HCT116 (cell line): ENCODE measurements at regions not wholly inside any gene's neighbourhood (a gene's known extent, or its start where the extent isn't known, plus 50 kb on each side); places are given as distances from the start of the nearest gene placed in this dataset.

ENCODE experiments used
- ATAC-seq: fragments of 200-7000 bp; cut with Tn5 transposase; 2 replicates; pipeline ENCODE4 v1.9.1; 2020; ENCODE audit warnings: mild to moderate bottlenecking, moderate library complexity
- BruUV-seq: library from RNA; stranded (reverse); fragments of 400-500 nt; replicated peaks from 2 replicates; lab custom pipeline; 2021; lab: Mats Ljungman, UMichigan
- CTCF ChIA-PET: fragments of 300-600 bp; sonication (Branson Sonifier 250); formaldehyde crosslinking; loops from one replicate; lab custom pipeline; 2021; ENCODE audit warnings: antibody characterized with exemption; lab: Charles Lee
- POLR2A ChIA-PET: fragments of 300-600, 350-600 bp; sonication (Branson Sonifier 250); formaldehyde crosslinking; loops from one replicate; lab custom pipeline; 2021; ENCODE audit warnings: antibody characterized with exemption; lab: Charles Lee
- RAD21 ChIA-PET, 2 experiments: fragments of 300-600 bp; sonication (Branson Sonifier 250); formaldehyde crosslinking; loops; one replicate each; lab custom pipeline; 2023; ENCODE audit warnings: low total read pairs in 2 of 2; ENCODE audit not compliant: uncharacterized antibody in 2 of 2, unreplicated experiment in 2 of 2, low non-redundant PET in 1 of 2; lab: Charles Lee
- DNase-seq: peaks from one replicate; pipeline ENCODE4 v3.0.0-alpha.2; 2010; ENCODE audit warnings: low read depth, low spot score
- H2AFZ ChIP-seq: fragments of 200-600 bp; shearing (Covaris generic), sonication (generic); 2 replicates; pipeline ENCODE4 v1.6.1; 2017; ENCODE audit warnings: low read depth, mixed run types, mixed read lengths, antibody characterized with exemption, low read length; ENCODE audit not compliant: poor library complexity, severe bottlenecking
- H3K27ac ChIP-seq: 2 replicates; pipeline ENCODE4 v1.5.1; 2012; ENCODE audit warnings: low read depth, low read length
- H3K27me3 ChIP-seq: fragments of 200-600 bp; sonication (generic); 2 replicates; pipeline ENCODE4 v1.6.1; 2016; ENCODE audit warnings: mixed run types, low read length, mixed read lengths; ENCODE audit not compliant: insufficient read depth
- H3K36me3 ChIP-seq, 2 experiments: fragments of 200-500 bp in 1 of 2; fragments of 200-600 bp in 1 of 2; sonication (Bioruptor generic) in 1 of 2; sonication (generic) in 1 of 2; 2 replicates each; pipeline versions ENCODE4 v1.5.1 to v1.6.1; 2014 to 2016; ENCODE audit warnings: low read length in 2 of 2, inconsistent platforms in 1 of 2, mixed read lengths in 1 of 2, mixed run types in 1 of 2; ENCODE audit not compliant: insufficient read depth in 2 of 2, control insufficient read depth in 1 of 2
- H3K4me1 ChIP-seq, 2 experiments: fragments of 200-600 bp in 1 of 2; sonication (generic) in 1 of 2; 2 replicates each; pipeline versions ENCODE4 v1.5.1 to v1.6.1; 2012 to 2017; ENCODE audit warnings: low read length in 2 of 2, inconsistent platforms in 1 of 2, mild to moderate bottlenecking in 1 of 2, mixed read lengths in 1 of 2, mixed run types in 1 of 2, moderate library complexity in 1 of 2; ENCODE audit not compliant: insufficient read depth in 2 of 2, control insufficient read depth in 1 of 2
- H3K4me2 ChIP-seq: fragments of 200-600 bp; sonication (generic); 2 replicates; pipeline ENCODE4 v1.6.1; 2017; ENCODE audit warnings: mixed run types, low read length, mixed read lengths
- H3K4me3 ChIP-seq, 2 experiments: fragments of 200-600 bp in 1 of 2; sonication (generic) in 1 of 2; replicated peaks in 1 of 2; 2 replicates each; pipeline ENCODE4 v1.5.1; 2011 to 2016; ENCODE audit warnings: low read length in 2 of 2, control low read depth in 1 of 2, low read depth in 1 of 2, mild to moderate bottlenecking in 1 of 2, mixed read lengths in 1 of 2, mixed run types in 1 of 2
- H3K79me2 ChIP-seq: fragments of 200-600 bp; sonication (generic); 2 replicates; pipeline ENCODE4 v1.6.1; 2017; ENCODE audit warnings: mild to moderate bottlenecking, mixed run types, low read length, moderate library complexity, mixed read lengths; ENCODE audit not compliant: insufficient read depth
- H3K9ac ChIP-seq: fragments of 200-600 bp; sonication (generic); 2 replicates; pipeline ENCODE4 v1.6.1; 2016; ENCODE audit warnings: low read length, mixed read lengths
- H3K9me2 ChIP-seq: fragments of 200-600 bp; sonication (generic), shearing (Covaris generic); 2 replicates; pipeline ENCODE4 v1.6.1; 2017; ENCODE audit warnings: mixed run types, mild to moderate bottlenecking, moderate library complexity; ENCODE audit not compliant: insufficient read depth
- H3K9me3 ChIP-seq, 2 experiments: fragments of 200-500 bp in 1 of 2; fragments of 200-600 bp in 1 of 2; sonication (Bioruptor generic) in 1 of 2; sonication (generic) in 1 of 2; 2 replicates each; pipeline ENCODE4 v1.6.1; 2014 to 2017; ENCODE audit warnings: low read length in 2 of 2, mixed read lengths in 2 of 2, inconsistent platforms in 1 of 2, low read depth in 1 of 2, mild to moderate bottlenecking in 1 of 2, mixed run types in 1 of 2, moderate library complexity in 1 of 2; ENCODE audit not compliant: control insufficient read depth in 1 of 2, insufficient read depth in 1 of 2
- H4K20me1 ChIP-seq: fragments of 200-600 bp; sonication (generic), shearing (Covaris generic); 2 replicates; pipeline ENCODE4 v1.6.1; 2017; ENCODE audit warnings: mixed run types, mild to moderate bottlenecking, moderate library complexity; ENCODE audit not compliant: insufficient read depth
- EGR1 ChIP-seq: IDR thresholded peaks from 2 replicates; pipeline ENCODE4 v1.6.1; 2012; ENCODE audit warnings: low read depth
- ELF1 ChIP-seq: IDR thresholded peaks from 2 replicates; pipeline ENCODE4 v1.6.1; 2012; ENCODE audit warnings: low read depth, borderline replicate concordance
- REST ChIP-seq: IDR thresholded peaks from 2 replicates; pipeline ENCODE4 v1.6.1; 2012; ENCODE audit warnings: low read depth
- intact Hi-C: fragments of 100-400 bp; cut with micrococcal nuclease; formaldehyde crosslinking; loops from 2 replicates; pipeline ENCODE4 v1.10.0; 2022
- TF ChIP-seq, protein P1 (sequence below): IDR thresholded peaks from 2 replicates; pipeline ENCODE4 v1.6.1; 2012

DNA sequence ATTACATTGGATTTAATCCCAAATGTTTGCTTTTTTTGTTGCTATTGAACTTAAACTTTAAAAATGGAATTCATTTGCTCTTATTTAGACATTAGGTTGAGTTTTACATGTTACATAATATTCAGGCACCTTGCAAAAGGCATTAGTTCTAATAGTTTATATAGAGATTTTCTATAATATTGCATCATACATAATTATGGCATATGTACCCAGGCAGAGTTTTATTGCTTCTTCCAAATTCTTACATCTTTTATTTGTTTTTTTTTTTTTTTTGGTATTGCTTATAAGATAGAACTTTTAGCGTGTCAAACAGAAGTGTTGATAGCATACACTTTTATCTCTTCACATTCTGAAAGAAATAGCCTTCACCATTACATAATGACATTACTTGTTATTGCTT lies 487.7 kb downstream of the GABRG1 start (continued):
- TF ChIP-seq REST = no peak
- no peak for TF ChIP-seq ELF1

DNA sequence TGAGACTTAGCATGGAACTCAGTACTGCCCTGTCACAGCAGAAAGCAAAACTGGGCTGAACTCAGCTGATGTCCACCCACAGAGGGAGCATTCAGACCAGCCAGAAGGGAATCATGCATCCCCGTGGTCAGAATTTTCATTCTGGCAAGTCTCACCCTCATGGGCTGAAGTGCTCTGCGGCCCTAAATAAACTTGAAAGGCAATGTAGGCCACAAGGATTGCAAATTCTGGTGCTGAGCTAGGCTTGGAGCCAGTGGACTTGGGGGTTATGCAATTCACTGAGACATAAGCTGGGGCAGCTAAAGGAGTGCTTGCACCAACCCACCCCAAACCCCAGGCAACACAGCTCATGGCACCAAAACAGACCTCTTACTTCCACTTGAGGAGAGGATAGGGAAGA lies 494.1 kb downstream of the GABRG1 start:
- ChIA-PET RAD21 (no interaction called here), POLR2A (no interaction called here), CTCF (no interaction called here)
- no peaks in the 10 kb centered on the region for H4K20me1 ChIP-seq
- no peaks in the 10 kb centered on the region for H3K36me3 ChIP-seq
- H3K9me3 ChIP-seq = peaks cover 4 to 21% of the 10 kb centered on the region in 2 experiments; a peak in 3 of 4 replicates
- DNase-seq = no peak
- BruUV-seq = no TSS peak
- no peak for TF ChIP-seq EGR1
- TF ChIP-seq, protein P1, sequence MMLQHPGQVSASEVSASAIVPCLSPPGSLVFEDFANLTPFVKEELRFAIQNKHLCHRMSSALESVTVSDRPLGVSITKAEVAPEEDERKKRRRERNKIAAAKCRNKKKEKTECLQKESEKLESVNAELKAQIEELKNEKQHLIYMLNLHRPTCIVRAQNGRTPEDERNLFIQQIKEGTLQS = no peak
- H3K4me1 ChIP-seq = no peaks in the 10 kb centered on the region
- H3K9ac ChIP-seq = no peak overlapping the region
- no peak overlapping the region for H3K4me2 ChIP-seq
- H3K79me2 ChIP-seq = no peaks in the 10 kb centered on the region
- H3K4me3 ChIP-seq = no peak overlapping the region
- H2AFZ ChIP-seq = no peak overlapping the region
- intact Hi-C loops = no loop called here
- H3K27me3 ChIP-seq = no peaks in the 10 kb centered on the region
- H3K9me2 ChIP-seq = no peaks in the 10 kb centered on the region
- ATAC-seq = no peak
- no peak overlapping the region for H3K27ac ChIP-seq
